Osteoblast (primary cell): ENCODE measurements at regions not wholly inside any gene's neighbourhood (a gene's known extent, or its start where the extent isn't known, plus 50 kb on each side); places are given as distances from the start of the nearest gene placed in this dataset.
"Not testable (repeated sequence)": the region's sequence is repeated elsewhere in the genome, so short reads cannot be mapped to it uniquely, and the experiment has no call there.

Experiments used
- DNase-seq: peaks from one replicate; pipeline ENCODE4 v3.0.0; 2011; ENCODE audit warnings: low spot score, mixed read lengths; ENCODE audit not compliant: insufficient read length; ENCODE audit errors: missing footprints
- H2AFZ ChIP-seq: 2 replicates; pipeline ENCODE4 v1.6.0; 2011; ENCODE audit warnings: mild to moderate bottlenecking, low read length
- H3K27ac ChIP-seq: 2 replicates; pipeline ENCODE4 v1.5.1; 2011; ENCODE audit warnings: mild to moderate bottlenecking, low read depth, low read length, moderate library complexity
- H3K27me3 ChIP-seq: 2 replicates; pipeline ENCODE4 v1.6.0; 2012; ENCODE audit warnings: mild to moderate bottlenecking, control low read depth, inconsistent platforms, low read length, moderate library complexity; ENCODE audit not compliant: insufficient read depth
- H3K36me3 ChIP-seq: 2 replicates; pipeline ENCODE4 v1.5.1; 2011; ENCODE audit warnings: mild to moderate bottlenecking, low read length, control low read depth, moderate library complexity; ENCODE audit not compliant: insufficient read depth
- H3K4me1 ChIP-seq: 2 replicates; pipeline ENCODE4 v1.5.1; 2011; ENCODE audit warnings: mild to moderate bottlenecking, low read length, control low read depth, moderate library complexity; ENCODE audit not compliant: insufficient read depth
- H3K4me2 ChIP-seq: 2 replicates; pipeline ENCODE4 v1.6.0; 2011; ENCODE audit warnings: mild to moderate bottlenecking, low read length; ENCODE audit not compliant: insufficient read depth
- H3K4me3 ChIP-seq: fragments of 200-600 bp; sonication (generic); 3 replicates; pipeline ENCODE4 v1.5.1; 2012; ENCODE audit warnings: mild to moderate bottlenecking, low read length, inconsistent platforms; ENCODE audit not compliant: insufficient read depth
- H3K79me2 ChIP-seq: 2 replicates; pipeline ENCODE4 v1.6.0; 2012; ENCODE audit warnings: mild to moderate bottlenecking, low read length, control low read depth, inconsistent platforms; ENCODE audit not compliant: insufficient read depth
- H3K9me3 ChIP-seq: 2 replicates; pipeline ENCODE4 v1.5.1; 2011; ENCODE audit warnings: low read depth, low read length, control low read depth
- H4K20me1 ChIP-seq: 2 replicates; pipeline ENCODE4 v1.6.0; 2012; ENCODE audit warnings: mild to moderate bottlenecking, low read length, control low read depth; ENCODE audit not compliant: insufficient read depth
- TF ChIP-seq, protein P1 (sequence below): IDR thresholded peaks from 2 replicates; pipeline ENCODE4 v1.5.1; 2011; ENCODE audit warnings: mild to moderate bottlenecking, low read depth, low read length, moderate library complexity; ENCODE audit errors: extremely low read depth

DNA sequence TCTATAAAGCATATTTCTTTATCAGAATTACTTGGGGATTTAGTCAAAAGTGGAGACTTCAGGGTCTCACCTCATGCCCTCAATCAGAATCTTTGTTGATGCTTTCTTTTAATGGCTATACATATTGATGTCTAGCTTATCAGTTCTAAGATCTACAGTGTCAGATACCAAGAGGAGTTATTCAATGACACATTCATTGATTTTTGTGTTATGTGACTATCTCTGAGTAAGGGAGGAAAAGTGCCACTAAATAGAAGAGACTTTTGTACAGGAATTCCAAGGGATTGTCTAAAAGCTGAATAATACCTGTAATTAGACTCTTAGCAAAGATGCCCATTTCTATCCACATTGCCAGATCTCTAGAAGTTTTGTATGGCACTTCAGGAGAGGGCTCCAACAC is 87.2 kb downstream of the HLX start:
- Histone ChIP-seq H3K9me3 (no peaks in the 10 kb centered on the region), H3K79me2 (no peaks in the 10 kb centered on the region), H3K4me1 (peaks cover 31% of the 10 kb centered on the region), H2AFZ (peak overlapping the region; percentile 51), H3K4me3 (no peak overlapping the region), H3K27ac (peak overlapping the region; percentile 46), H4K20me1 (no peaks in the 10 kb centered on the region), H3K36me3 (no peaks in the 10 kb centered on the region), H3K4me2 (no peak overlapping the region), H3K27me3 (no peaks in the 10 kb centered on the region)
- TF ChIP-seq, protein P1, sequence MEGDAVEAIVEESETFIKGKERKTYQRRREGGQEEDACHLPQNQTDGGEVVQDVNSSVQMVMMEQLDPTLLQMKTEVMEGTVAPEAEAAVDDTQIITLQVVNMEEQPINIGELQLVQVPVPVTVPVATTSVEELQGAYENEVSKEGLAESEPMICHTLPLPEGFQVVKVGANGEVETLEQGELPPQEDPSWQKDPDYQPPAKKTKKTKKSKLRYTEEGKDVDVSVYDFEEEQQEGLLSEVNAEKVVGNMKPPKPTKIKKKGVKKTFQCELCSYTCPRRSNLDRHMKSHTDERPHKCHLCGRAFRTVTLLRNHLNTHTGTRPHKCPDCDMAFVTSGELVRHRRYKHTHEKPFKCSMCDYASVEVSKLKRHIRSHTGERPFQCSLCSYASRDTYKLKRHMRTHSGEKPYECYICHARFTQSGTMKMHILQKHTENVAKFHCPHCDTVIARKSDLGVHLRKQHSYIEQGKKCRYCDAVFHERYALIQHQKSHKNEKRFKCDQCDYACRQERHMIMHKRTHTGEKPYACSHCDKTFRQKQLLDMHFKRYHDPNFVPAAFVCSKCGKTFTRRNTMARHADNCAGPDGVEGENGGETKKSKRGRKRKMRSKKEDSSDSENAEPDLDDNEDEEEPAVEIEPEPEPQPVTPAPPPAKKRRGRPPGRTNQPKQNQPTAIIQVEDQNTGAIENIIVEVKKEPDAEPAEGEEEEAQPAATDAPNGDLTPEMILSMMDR: no peak
- no peak for DNase-seq

DNA sequence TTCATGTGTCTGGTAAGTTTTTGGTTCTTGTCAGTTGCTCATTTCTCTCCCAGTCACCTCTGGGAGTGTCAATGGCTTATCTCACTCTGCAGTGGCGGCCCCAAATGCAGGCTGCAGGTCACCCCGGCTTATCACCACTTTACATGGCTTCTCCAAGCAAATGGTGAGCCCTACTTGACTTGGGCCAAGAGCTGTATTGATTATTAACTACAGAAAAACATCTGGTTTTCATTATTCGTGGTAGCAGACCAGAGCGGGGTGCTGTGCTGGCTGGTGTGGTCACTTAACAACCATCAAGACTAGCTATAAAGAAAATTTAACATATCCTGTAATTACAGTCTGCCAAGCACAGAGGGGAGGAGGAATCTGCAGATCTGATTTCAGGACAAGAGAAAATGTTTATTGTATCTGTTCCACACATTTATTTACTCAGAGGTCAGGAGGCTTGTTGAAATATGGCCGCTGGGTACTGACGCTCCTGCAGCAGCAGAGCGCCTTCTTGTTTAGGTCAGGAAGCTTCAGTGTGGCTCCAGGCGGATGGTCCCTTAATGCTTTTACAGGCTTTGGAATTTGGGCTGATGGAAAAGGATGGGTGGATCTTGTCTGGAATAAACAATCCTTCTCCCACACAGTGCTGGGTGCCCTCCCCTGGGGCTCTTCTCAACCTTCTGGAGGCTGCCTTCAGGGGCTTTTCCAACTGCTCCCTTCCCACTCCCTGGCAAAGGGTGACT is 87.8 kb downstream of the HLX start:
- Histone ChIP-seq H3K79me2 (no peaks in the 10 kb centered on the region), H3K27me3 (no peaks in the 10 kb centered on the region), H3K9me3 (no peaks in the 10 kb centered on the region), H3K4me2 (no peak overlapping the region), H2AFZ (peak overlapping the region; percentile 51), H3K36me3 (no peaks in the 10 kb centered on the region), H4K20me1 (no peaks in the 10 kb centered on the region), H3K27ac (peak overlapping the region; percentile 46), H3K4me3 (no peak overlapping the region), H3K4me1 (peaks cover 26% of the 10 kb centered on the region)
- no peak for DNase-seq
- TF ChIP-seq, protein P1: no peak

DNA sequence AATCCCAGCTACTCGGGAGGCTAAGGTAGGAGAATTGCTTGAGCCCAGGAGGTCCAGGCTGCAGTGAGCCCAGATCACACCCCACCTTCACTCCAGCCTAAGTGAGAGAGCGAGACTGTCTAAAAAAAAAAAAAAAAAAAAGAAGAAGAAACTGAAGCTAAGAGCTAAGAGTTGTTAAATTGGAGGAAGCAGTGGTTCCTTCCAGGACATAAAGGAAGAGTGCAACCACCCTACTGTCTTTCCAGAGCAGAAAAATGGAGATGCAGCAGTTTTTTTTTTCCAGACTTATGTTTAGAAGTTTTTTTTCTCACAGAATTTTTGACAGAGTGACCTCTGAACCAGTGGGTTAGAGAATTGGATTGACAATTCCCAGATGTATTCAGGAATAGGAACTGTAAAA is 88.7 kb downstream of the HLX start:
- peaks cover 18% of the 10 kb centered on the region for H3K4me1 ChIP-seq
- no peak overlapping the region for H3K4me2 ChIP-seq
- no peak overlapping the region for H3K4me3 ChIP-seq
- H3K27me3 ChIP-seq: no peaks in the 10 kb centered on the region
- H3K79me2 ChIP-seq: no peaks in the 10 kb centered on the region
- H3K36me3 ChIP-seq: no peaks in the 10 kb centered on the region
- TF ChIP-seq, protein P1: no peak
- H2AFZ ChIP-seq: no peak overlapping the region
- H3K27ac ChIP-seq: peak overlapping the region; percentile 46
- H4K20me1 ChIP-seq: no peaks in the 10 kb centered on the region
- DNase-seq: no peak
- H3K9me3 ChIP-seq: no peaks in the 10 kb centered on the region

DNA sequence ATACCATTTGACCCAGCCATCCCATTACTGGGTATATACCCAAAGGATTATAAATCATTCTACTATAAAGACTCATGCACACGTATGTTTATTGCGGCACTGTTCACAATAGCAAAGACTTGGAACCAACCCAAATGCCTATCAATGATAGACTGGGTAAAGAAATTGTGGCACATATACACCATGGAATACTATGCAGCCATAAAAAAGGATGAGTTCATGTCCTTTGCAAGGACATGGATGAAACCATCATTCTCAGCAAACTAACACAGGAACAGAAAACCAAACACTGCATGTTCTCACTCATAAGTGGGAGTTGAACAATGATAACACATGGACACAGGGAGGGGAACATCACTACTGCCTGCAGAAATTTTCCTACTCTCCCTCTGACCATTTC is 90.0 kb downstream of the HLX start:
- not testable (repeated sequence) for H3K79me2 ChIP-seq, H3K27me3 ChIP-seq, H2AFZ ChIP-seq, H3K4me2 ChIP-seq, H3K4me3 ChIP-seq, H4K20me1 ChIP-seq, H3K9me3 ChIP-seq, H3K27ac ChIP-seq, H3K36me3 ChIP-seq, DNase-seq
- H3K4me1 ChIP-seq: peaks cover 18% of the 10 kb centered on the region
